Astrocyte (in vitro differentiated cells and primary cell): ENCODE measurements at regions not wholly inside any gene's neighbourhood (a gene's known extent, or its start where the extent isn't known, plus 50 kb on each side); places are given as distances from the start of the nearest gene placed in this dataset.
A peak's percentile ranks its signal among the peaks of the same experiment; 100 is the strongest.

Experiments
- DNase-seq: peaks from one replicate; pipeline ENCODE4 v3.0.0-alpha.2; 2010; ENCODE audit warnings: low read depth
- FAIRE-seq: peaks from 2 replicates; lab custom pipeline; 2011; peaks lifted over from hg19 to GRCh38; lab: Jason Lieb, UNC
- H2AFZ ChIP-seq: 2 replicates; pipeline ENCODE4 v1.6.0; 2012; ENCODE audit warnings: low read depth, low read length, inconsistent platforms
- H3K27ac ChIP-seq: 2 replicates; pipeline ENCODE4 v1.5.1; 2011; ENCODE audit warnings: low read depth, low read length, inconsistent platforms
- H3K27me3 ChIP-seq: 2 replicates; pipeline ENCODE4 v1.6.0; 2011; ENCODE audit warnings: low read length, inconsistent platforms; ENCODE audit not compliant: insufficient read depth
- H3K36me3 ChIP-seq: 2 replicates; pipeline ENCODE4 v1.5.1; 2011; ENCODE audit warnings: low read length, inconsistent platforms; ENCODE audit not compliant: insufficient read depth
- H3K4me1 ChIP-seq: 2 replicates; pipeline ENCODE4 v1.5.1; 2011; ENCODE audit warnings: low read length, inconsistent platforms; ENCODE audit not compliant: insufficient read depth
- H3K4me2 ChIP-seq: 2 replicates; pipeline ENCODE4 v1.6.0; 2012; ENCODE audit warnings: low read length, inconsistent platforms
- H3K4me3 ChIP-seq: 2 replicates; pipeline ENCODE4 v1.5.1; 2011; ENCODE audit warnings: low read depth, mild to moderate bottlenecking, low read length, inconsistent platforms; ENCODE audit not compliant: insufficient read depth
- H3K79me2 ChIP-seq: 2 replicates; pipeline ENCODE4 v1.6.0; 2012; ENCODE audit warnings: mild to moderate bottlenecking, low read length, inconsistent platforms; ENCODE audit not compliant: insufficient read depth
- H3K9ac ChIP-seq: 2 replicates; pipeline ENCODE4 v1.6.0; 2012; ENCODE audit warnings: mild to moderate bottlenecking, low read length, inconsistent platforms
- H3K9me3 ChIP-seq: 2 replicates; pipeline ENCODE4 v1.5.1; 2012; ENCODE audit warnings: low read depth, mild to moderate bottlenecking, low read length, inconsistent platforms; ENCODE audit not compliant: insufficient read depth
- H4K20me1 ChIP-seq: 2 replicates; pipeline ENCODE4 v1.6.0; 2012; ENCODE audit warnings: low read length, inconsistent platforms; ENCODE audit not compliant: insufficient read depth
- H3K27ac Mint-ChIP-seq: one replicate; pipeline ENCODE4 v1.8.0; 2021; ENCODE audit warnings: mild to moderate bottlenecking, mixed read lengths; ENCODE audit not compliant: unreplicated experiment
- H3K27me3 Mint-ChIP-seq: one replicate; pipeline ENCODE4 v1.8.0; 2021; ENCODE audit warnings: low read depth, mixed read lengths; ENCODE audit not compliant: unreplicated experiment
- H3K36me3 Mint-ChIP-seq: one replicate; pipeline ENCODE4 v1.8.0; 2021; ENCODE audit warnings: low read depth, mixed read lengths; ENCODE audit not compliant: unreplicated experiment
- H3K4me1 Mint-ChIP-seq: one replicate; pipeline ENCODE4 v1.8.0; 2021; ENCODE audit warnings: low read depth, mixed read lengths; ENCODE audit not compliant: unreplicated experiment
- H3K4me3 Mint-ChIP-seq: one replicate; pipeline ENCODE4 v1.8.0; 2021; ENCODE audit warnings: mild to moderate bottlenecking, moderate library complexity, mixed read lengths; ENCODE audit not compliant: unreplicated experiment
- H3K9me3 Mint-ChIP-seq: one replicate; pipeline ENCODE4 v1.8.0; 2021; ENCODE audit warnings: mild to moderate bottlenecking, mixed read lengths; ENCODE audit not compliant: unreplicated experiment
- EZH2 ChIP-seq: IDR thresholded peaks from 2 replicates; pipeline ENCODE4 v1.6.1; 2012; ENCODE audit warnings: mild to moderate bottlenecking, low read length, inconsistent platforms; ENCODE audit not compliant: insufficient read depth
- TF ChIP-seq, protein P1 (sequence below): IDR thresholded peaks from 2 replicates; pipeline ENCODE4 v1.5.1; 2011; ENCODE audit warnings: low read depth, mild to moderate bottlenecking, inconsistent platforms, low read length, moderate library complexity; ENCODE audit not compliant: insufficient read depth

DNA sequence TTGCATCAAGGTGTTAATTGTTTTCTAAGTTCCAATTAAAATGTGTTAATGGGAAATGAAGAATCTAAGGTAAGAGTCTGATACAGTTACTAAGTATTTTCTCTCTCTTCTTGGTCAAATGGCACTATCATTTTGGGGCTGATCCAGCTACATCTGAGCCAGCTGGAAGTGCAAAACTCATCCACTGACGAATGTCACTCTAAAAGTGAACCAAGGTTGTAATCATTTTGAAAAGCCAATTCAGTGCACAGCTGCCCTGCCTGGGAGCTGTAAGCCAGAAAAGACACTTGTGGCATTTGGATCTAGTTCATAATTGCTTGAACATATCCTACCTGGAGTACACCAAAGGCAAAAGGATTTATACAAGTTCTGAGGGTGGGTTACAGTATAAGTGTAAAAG is 1011.3 kb downstream of the AACS start:
- Mint-ChIP-seq H3K9me3 (peaks cover 9% of the 10 kb centered on the region), H3K27ac (no peak overlapping the region), H3K4me1 (no peaks in the 10 kb centered on the region), H3K36me3 (no peaks in the 10 kb centered on the region), H3K4me3 (no peak overlapping the region), H3K27me3 (no peaks in the 10 kb centered on the region)
- H3K36me3 ChIP-seq, result no peaks in the 10 kb centered on the region
- FAIRE-seq, result no peak
- H3K4me3 ChIP-seq, result no peak overlapping the region
- H3K4me2 ChIP-seq, result no peak overlapping the region
- no peak for DNase-seq
- no peaks in the 10 kb centered on the region for H4K20me1 ChIP-seq
- no peak overlapping the region for H3K9ac ChIP-seq
- no peak overlapping the region for H3K27ac ChIP-seq
- no peaks in the 10 kb centered on the region for H3K9me3 ChIP-seq
- no peaks in the 10 kb centered on the region for H3K4me1 ChIP-seq
- no peak overlapping the region for H2AFZ ChIP-seq
- TF ChIP-seq, protein P1, sequence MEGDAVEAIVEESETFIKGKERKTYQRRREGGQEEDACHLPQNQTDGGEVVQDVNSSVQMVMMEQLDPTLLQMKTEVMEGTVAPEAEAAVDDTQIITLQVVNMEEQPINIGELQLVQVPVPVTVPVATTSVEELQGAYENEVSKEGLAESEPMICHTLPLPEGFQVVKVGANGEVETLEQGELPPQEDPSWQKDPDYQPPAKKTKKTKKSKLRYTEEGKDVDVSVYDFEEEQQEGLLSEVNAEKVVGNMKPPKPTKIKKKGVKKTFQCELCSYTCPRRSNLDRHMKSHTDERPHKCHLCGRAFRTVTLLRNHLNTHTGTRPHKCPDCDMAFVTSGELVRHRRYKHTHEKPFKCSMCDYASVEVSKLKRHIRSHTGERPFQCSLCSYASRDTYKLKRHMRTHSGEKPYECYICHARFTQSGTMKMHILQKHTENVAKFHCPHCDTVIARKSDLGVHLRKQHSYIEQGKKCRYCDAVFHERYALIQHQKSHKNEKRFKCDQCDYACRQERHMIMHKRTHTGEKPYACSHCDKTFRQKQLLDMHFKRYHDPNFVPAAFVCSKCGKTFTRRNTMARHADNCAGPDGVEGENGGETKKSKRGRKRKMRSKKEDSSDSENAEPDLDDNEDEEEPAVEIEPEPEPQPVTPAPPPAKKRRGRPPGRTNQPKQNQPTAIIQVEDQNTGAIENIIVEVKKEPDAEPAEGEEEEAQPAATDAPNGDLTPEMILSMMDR, result no peak
- TF ChIP-seq EZH2, result no peak
- H3K27me3 ChIP-seq, result no peaks in the 10 kb centered on the region
- H3K79me2 ChIP-seq, result no peaks in the 10 kb centered on the region

GRCh38 chr12:126083926-126084325 is 1018.7 kb downstream of the AACS start:
- no peak for DNase-seq
- H3K27me3 Mint-ChIP-seq, result no peaks in the 10 kb centered on the region

GRCh38 chr12:126084480-126084879 is 1019.2 kb downstream of the AACS start:
- Histone ChIP-seq H3K4me1 (no peaks in the 10 kb centered on the region), H3K79me2 (no peaks in the 10 kb centered on the region), H2AFZ (no peak overlapping the region), H4K20me1 (no peaks in the 10 kb centered on the region), H3K27me3 (no peaks in the 10 kb centered on the region), H3K4me2 (no peak overlapping the region), H3K27ac (no peak overlapping the region), H3K9ac (no peak overlapping the region), H3K36me3 (no peaks in the 10 kb centered on the region), H3K9me3 (no peaks in the 10 kb centered on the region), H3K4me3 (no peak overlapping the region)
- DNase-seq (peak; percentile 54), FAIRE-seq (no peak)
- no peak for TF ChIP-seq EZH2
- TF ChIP-seq, protein P1, result no peak
- Mint-ChIP-seq H3K27me3 (no peaks in the 10 kb centered on the region), H3K4me3 (no peak overlapping the region), H3K36me3 (no peaks in the 10 kb centered on the region), H3K27ac (no peak overlapping the region), H3K4me1 (no peaks in the 10 kb centered on the region), H3K9me3 (peaks cover 12% of the 10 kb centered on the region)

More at GRCh38 chr12:126083926-126084325, 1018.7 kb downstream of the AACS start:
- Mint-ChIP-seq H3K36me3 (no peaks in the 10 kb centered on the region), H3K27ac (no peak overlapping the region), H3K4me3 (no peak overlapping the region), H3K9me3 (peaks cover 13% of the 10 kb centered on the region), H3K4me1 (no peaks in the 10 kb centered on the region)
- Histone ChIP-seq H3K27ac (no peak overlapping the region), H3K4me3 (no peak overlapping the region), H3K9me3 (no peaks in the 10 kb centered on the region), H3K4me2 (no peak overlapping the region), H3K4me1 (no peaks in the 10 kb centered on the region), H3K27me3 (no peaks in the 10 kb centered on the region), H4K20me1 (no peaks in the 10 kb centered on the region), H2AFZ (no peak overlapping the region), H3K36me3 (no peaks in the 10 kb centered on the region), H3K79me2 (no peaks in the 10 kb centered on the region), H3K9ac (no peak overlapping the region)
- FAIRE-seq, result no peak
- no peak for TF ChIP-seq EZH2
- TF ChIP-seq, protein P1, result no peak
